ENCODE measurements at regions not wholly inside any gene's neighbourhood (a gene's known extent, or its start where the extent isn't known, plus 50 kb on each side); places are given as distances from the start of the nearest gene placed in this dataset.
"Not testable (repeated sequence)": the region's sequence is repeated elsewhere in the genome, so short reads cannot be mapped to it uniquely, and the experiment has no call there.

- ChIA-PET CTCF (no interaction called here), POLR2A (no interaction called here)
- DNase-seq (ENCODE audit: low read depth, low spot score), result no peak
- no peak overlapping the region for H3K27ac ChIP-seq (ENCODE audit: low read depth, low read length)
- no peak overlapping the region for H3K4me3 ChIP-seq (ENCODE audit: low read depth, low read length)
- no peaks in the 10 kb centered on the region for H3K9me3 ChIP-seq (ENCODE audit: control insufficient read depth, insufficient read depth, low read length)
- no peak for TF ChIP-seq CTCF (IDR thresholded peaks at IDR 0.05; ENCODE audit: low read depth, low read length)
- no peaks in the 10 kb centered on the region for H3K27me3 ChIP-seq (ENCODE audit: control insufficient read depth, insufficient read depth, low read length)
Observed at GRCh38 chr11:37277896-37278465, 679.9 kb upstream of the RAG2 start.

- ChIA-PET CTCF (interaction anchor here (0.6 kb wide), 1 partner anchor 41 kb away, joined by 3 read pairs; no protein-coding TSS in a partner anchor), POLR2A (no interaction called here)
- DNase-seq (ENCODE audit: low read depth, low spot score), result no peak
- H3K27ac ChIP-seq (ENCODE audit: low read depth, low read length), result no peak overlapping the region
- H3K4me3 ChIP-seq (ENCODE audit: low read depth, low read length), result no peak overlapping the region
- no peak for TF ChIP-seq CTCF (IDR thresholded peaks at IDR 0.05; ENCODE audit: low read depth, low read length)
- no peaks in the 10 kb centered on the region for H3K9me3 ChIP-seq (ENCODE audit: control insufficient read depth, insufficient read depth, low read length)
- no peaks in the 10 kb centered on the region for H3K27me3 ChIP-seq (ENCODE audit: control insufficient read depth, insufficient read depth, low read length)
Observed at GRCh38 chr11:37264783-37265182, 666.7 kb upstream of the RAG2 start.

- no peak for TF ChIP-seq CTCF (IDR thresholded peaks at IDR 0.05; ENCODE audit: low read depth, low read length)
- Histone ChIP-seq H3K4me3 (ENCODE audit: low read depth, low read length) (no peak overlapping the region), H3K27me3 (ENCODE audit: control insufficient read depth, insufficient read depth, low read length) (no peaks in the 10 kb centered on the region), H3K9me3 (ENCODE audit: control insufficient read depth, insufficient read depth, low read length) (no peaks in the 10 kb centered on the region), H3K27ac (ENCODE audit: low read depth, low read length) (no peak overlapping the region)
- ChIA-PET POLR2A (no interaction called here), CTCF (no interaction called here)
- no peak for DNase-seq (ENCODE audit: low read depth, low spot score)
Observed at GRCh38 chr11:37264060-37264459, 666.0 kb upstream of the RAG2 start.

- CTCF ChIA-PET; DNase-seq (ENCODE audit: low read depth, low spot score); H3K9me3 ChIP-seq (ENCODE audit: control insufficient read depth, insufficient read depth, low read length); H3K27me3 ChIP-seq (ENCODE audit: control insufficient read depth, insufficient read depth, low read length); H3K27ac ChIP-seq (ENCODE audit: low read depth, low read length); H3K4me3 ChIP-seq (ENCODE audit: low read depth, low read length); POLR2A ChIA-PET: not testable (repeated sequence)
Observed at GRCh38 chr11:37263467-37263866, 665.4 kb upstream of the RAG2 start.

- H3K9me3 ChIP-seq (ENCODE audit: control insufficient read depth, insufficient read depth, low read length), result no peaks in the 10 kb centered on the region
- ChIA-PET CTCF (no interaction called here), POLR2A (no interaction called here)
- TF ChIP-seq CTCF (IDR thresholded peaks at IDR 0.05; ENCODE audit: low read depth, low read length), result no peak
- H3K27ac ChIP-seq (ENCODE audit: low read depth, low read length), result no peak overlapping the region
- H3K4me3 ChIP-seq (ENCODE audit: low read depth, low read length), result no peak overlapping the region
- DNase-seq (ENCODE audit: low read depth, low spot score), result no peak
- no peaks in the 10 kb centered on the region for H3K27me3 ChIP-seq (ENCODE audit: control insufficient read depth, insufficient read depth, low read length)
Observed at GRCh38 chr11:37259734-37260133, 661.7 kb upstream of the RAG2 start.

GRCh38 chr11:37248145-37248544 lies 650.1 kb upstream of the RAG2 start:
- ChIA-PET POLR2A (no interaction called here), CTCF (interaction anchor here (0.6 kb wide), 1 partner anchor 98 kb away, joined by 3 read pairs; no protein-coding TSS in a partner anchor)
- TF ChIP-seq CTCF (IDR thresholded peaks at IDR 0.05; ENCODE audit: low read depth, low read length), result no peak
- DNase-seq (ENCODE audit: low read depth, low spot score), result no peak
- no peak overlapping the region for H3K27ac ChIP-seq (ENCODE audit: low read depth, low read length)
- peaks cover 3% of the 10 kb centered on the region; the same call in 1 of the 2 replicates for H3K9me3 ChIP-seq (ENCODE audit: control insufficient read depth, insufficient read depth, low read length)
- H3K4me3 ChIP-seq (ENCODE audit: low read depth, low read length), result no peak overlapping the region
- no peaks in the 10 kb centered on the region for H3K27me3 ChIP-seq (ENCODE audit: control insufficient read depth, insufficient read depth, low read length)

GRCh38 chr11:37246092-37246491 lies 648.1 kb upstream of the RAG2 start:
- DNase-seq (ENCODE audit: low read depth, low spot score); CTCF ChIA-PET; H3K4me3 ChIP-seq (ENCODE audit: low read depth, low read length); H3K9me3 ChIP-seq (ENCODE audit: control insufficient read depth, insufficient read depth, low read length); H3K27me3 ChIP-seq (ENCODE audit: control insufficient read depth, insufficient read depth, low read length); H3K27ac ChIP-seq (ENCODE audit: low read depth, low read length); POLR2A ChIA-PET: not testable (repeated sequence)
